ENCODE measurements at regions not wholly inside any gene's neighbourhood (a gene's known extent, or its start where the extent isn't known, plus 50 kb on each side); places are given as distances from the start of the nearest gene placed in this dataset. TPM values are rescaled to one million over a fixed set of nuclear protein-coding genes. Genes with fewer than 3 reads are reported as not detected.
"Not testable (repeated sequence)": the region's sequence is repeated elsewhere in the genome, so short reads cannot be mapped to it uniquely, and the experiment has no call there.

DNA sequence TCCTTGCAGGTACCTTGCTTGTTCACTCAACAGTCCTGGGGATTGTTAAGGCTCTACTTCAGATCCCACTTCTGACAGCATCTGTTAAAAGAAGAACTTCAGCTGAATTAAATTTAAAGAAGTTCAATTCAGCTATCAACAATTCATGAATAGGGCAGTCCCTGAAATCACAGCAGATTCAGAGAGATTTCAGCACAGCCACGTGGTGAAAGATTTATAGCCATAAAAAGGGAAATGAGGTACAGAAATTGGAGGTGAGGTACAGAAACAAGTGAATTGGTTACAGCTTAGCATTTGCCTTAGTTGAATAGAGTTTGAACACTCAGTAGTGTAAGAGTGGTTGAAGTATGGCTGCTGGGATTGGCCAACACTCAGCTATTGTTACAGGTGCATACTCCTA, 1653.3 kb upstream of the DEFB115 start:
- RAD21 ChIA-PET (ENCODE audit: unreplicated experiment); H3K9ac ChIP-seq (ENCODE audit: control insufficient read depth, insufficient read depth, low read length); SMC1A ChIA-PET (ENCODE audit: uncharacterized antibody, unreplicated experiment); in situ Hi-C loops (cut with MboI); H2AFZ ChIP-seq (ENCODE audit: control insufficient read depth, low read depth, low read length); H3K9me3 ChIP-seq (replicated peaks; ENCODE audit: control insufficient read depth, insufficient read depth, low read length); H3K27me3 ChIP-seq (replicated peaks in 1 of 2; ENCODE audit: control insufficient read depth in 2 of 2, insufficient read depth in 2 of 2, low read length in 1 of 2); H3K4me2 ChIP-seq (ENCODE audit: control insufficient read depth, insufficient read depth); H3K4me3 ChIP-seq; FAIRE-seq; H3K4me1 ChIP-seq (ENCODE audit: control insufficient read depth, insufficient read depth, low read length); H3K79me2 ChIP-seq (ENCODE audit: control insufficient read depth, insufficient read depth, low read length); ATAC-seq; DNase-seq (ENCODE audit: low read depth, low spot score); BruUV-seq (replicated peaks); H3K36me3 ChIP-seq (ENCODE audit: control insufficient read depth in 2 of 2, insufficient read depth in 2 of 2, low read length in 1 of 2); H4K20me1 ChIP-seq (ENCODE audit: control insufficient read depth, insufficient read depth); CTCF ChIA-PET; intact Hi-C loops (cut with micrococcal nuclease; ENCODE audit: unreplicated experiment); H3K27ac ChIP-seq (ENCODE audit: control insufficient read depth, insufficient read depth); POLR2A ChIA-PET: not testable (repeated sequence)
- 0% methylated on average over 1 of the region's 1 CpG for WGBS (ENCODE audit: insufficient coverage, insufficient replicate concordance, low lambda C conversion rate, missing lambda C conversion rate)

DNA sequence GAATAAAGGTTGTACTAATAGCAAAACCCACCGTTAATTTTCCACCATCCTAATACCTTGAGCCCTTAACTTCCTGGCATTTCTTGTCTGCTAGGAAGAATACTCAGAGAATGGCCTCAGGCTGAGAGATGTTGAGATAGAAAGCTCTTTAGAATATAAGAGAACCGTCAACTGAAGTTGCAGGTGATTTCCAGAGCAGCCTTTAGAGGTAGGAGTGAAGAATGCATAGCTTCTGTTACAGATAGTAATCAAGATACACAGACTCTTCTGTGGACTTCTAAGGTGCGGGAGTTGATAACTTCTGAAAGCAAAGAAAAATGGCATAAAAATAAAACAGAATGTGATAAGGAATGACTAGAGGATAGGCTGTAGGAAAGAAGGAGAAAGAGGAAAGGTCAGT, 1651.3 kb upstream of the DEFB115 start:
- H2AFZ ChIP-seq (ENCODE audit: control insufficient read depth, low read depth, low read length); BruUV-seq (replicated peaks); H3K4me3 ChIP-seq; RAD21 ChIA-PET (ENCODE audit: unreplicated experiment); H3K9me3 ChIP-seq (replicated peaks; ENCODE audit: control insufficient read depth, insufficient read depth, low read length); intact Hi-C loops (cut with micrococcal nuclease; ENCODE audit: unreplicated experiment); H3K4me1 ChIP-seq (ENCODE audit: control insufficient read depth, insufficient read depth, low read length); ATAC-seq; in situ Hi-C loops (cut with MboI); H3K4me2 ChIP-seq (ENCODE audit: control insufficient read depth, insufficient read depth); DNase-seq (ENCODE audit: low read depth, low spot score); H3K27ac ChIP-seq (ENCODE audit: control insufficient read depth, insufficient read depth); H3K27me3 ChIP-seq (replicated peaks in 1 of 2; ENCODE audit: control insufficient read depth in 2 of 2, insufficient read depth in 2 of 2, low read length in 1 of 2); H3K9ac ChIP-seq (ENCODE audit: control insufficient read depth, insufficient read depth, low read length); H3K36me3 ChIP-seq (ENCODE audit: control insufficient read depth in 2 of 2, insufficient read depth in 2 of 2, low read length in 1 of 2); H4K20me1 ChIP-seq (ENCODE audit: control insufficient read depth, insufficient read depth); FAIRE-seq; SMC1A ChIA-PET (ENCODE audit: uncharacterized antibody, unreplicated experiment); CTCF ChIA-PET; POLR2A ChIA-PET; H3K79me2 ChIP-seq (ENCODE audit: control insufficient read depth, insufficient read depth, low read length): not testable (repeated sequence)
- 0% methylated on average over 3 of the region's 3 CpGs for WGBS (ENCODE audit: insufficient coverage, insufficient replicate concordance, low lambda C conversion rate, missing lambda C conversion rate)

DNA sequence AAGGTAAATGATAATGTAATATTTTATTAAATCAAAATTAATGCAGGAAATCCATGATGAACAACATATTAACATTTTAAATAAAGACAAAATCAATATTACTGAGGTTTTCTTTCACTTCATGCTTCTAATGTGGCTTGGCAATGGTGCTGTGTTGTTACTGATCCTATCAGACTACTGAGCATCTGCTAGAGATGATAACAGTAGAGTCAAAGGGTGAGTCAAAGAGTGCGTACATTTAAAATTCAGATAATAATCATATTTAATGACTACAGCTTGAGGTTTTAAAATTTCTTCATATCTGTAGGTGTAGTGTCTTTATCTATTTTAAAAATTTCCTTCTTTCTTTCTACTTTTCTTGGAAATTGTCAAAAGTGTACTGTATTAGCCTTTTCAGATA, 1628.1 kb upstream of the DEFB115 start:
- ATAC-seq; H3K79me2 ChIP-seq (ENCODE audit: control insufficient read depth, insufficient read depth, low read length); H3K36me3 ChIP-seq (ENCODE audit: control insufficient read depth in 2 of 2, insufficient read depth in 2 of 2, low read length in 1 of 2); CTCF ChIA-PET; H4K20me1 ChIP-seq (ENCODE audit: control insufficient read depth, insufficient read depth); H3K4me1 ChIP-seq (ENCODE audit: control insufficient read depth, insufficient read depth, low read length); H3K4me2 ChIP-seq (ENCODE audit: control insufficient read depth, insufficient read depth); H3K9ac ChIP-seq (ENCODE audit: control insufficient read depth, insufficient read depth, low read length); SMC1A ChIA-PET (ENCODE audit: uncharacterized antibody, unreplicated experiment); H3K27ac ChIP-seq (ENCODE audit: control insufficient read depth, insufficient read depth); FAIRE-seq; POLR2A ChIA-PET; BruUV-seq (replicated peaks); H3K4me3 ChIP-seq; H2AFZ ChIP-seq (ENCODE audit: control insufficient read depth, low read depth, low read length); DNase-seq (ENCODE audit: low read depth, low spot score); in situ Hi-C loops (cut with MboI); intact Hi-C loops (cut with micrococcal nuclease; ENCODE audit: unreplicated experiment); H3K9me3 ChIP-seq (replicated peaks; ENCODE audit: control insufficient read depth, insufficient read depth, low read length); H3K27me3 ChIP-seq (replicated peaks in 1 of 2; ENCODE audit: control insufficient read depth in 2 of 2, insufficient read depth in 2 of 2, low read length in 1 of 2); RAD21 ChIA-PET (ENCODE audit: unreplicated experiment): not testable (repeated sequence)
- 9% methylated on average over 1 of the region's 1 CpG for WGBS (ENCODE audit: insufficient coverage, insufficient replicate concordance, low lambda C conversion rate, missing lambda C conversion rate)

Small RNA genes in the stretch of these regions (small RNA-seq; reads per million reads assigned to genes)
- gene RF00002 = 0.16 reads per million
- not detected for gene RF00019

Data from GM12878 (cell line).